Common myeloid progenitor, CD34-positive (primary cell): ENCODE measurements at regions not wholly inside any gene's neighbourhood (a gene's known extent, or its start where the extent isn't known, plus 50 kb on each side); places are given as distances from the start of the nearest gene placed in this dataset.

Experiments used
- CTCF ChIA-PET: fragments of 350-600 bp; sonication (Branson Sonifier 250); formaldehyde crosslinking; loops from one replicate; lab custom pipeline; 2021; ENCODE audit warnings: antibody characterized with exemption; lab: Charles Lee
- POLR2A ChIA-PET: fragments of 350-600 bp; sonication (Branson Sonifier 250); formaldehyde crosslinking; loops from one replicate; lab custom pipeline; 2021; ENCODE audit warnings: antibody characterized with exemption; lab: Charles Lee
- DNase-seq, 3 donors: peaks; one replicate each; pipeline versions ENCODE4 v3.0.0 to v3.0.0-alpha.2; 2013
- H3K27ac ChIP-seq, 2 experiments: 1 replicate in 1 of 2; 2 replicates in 1 of 2; pipeline ENCODE4 v1.7.0; 2013; ENCODE audit warnings: inconsistent platforms in 2 of 2, low read length in 2 of 2, mild to moderate bottlenecking in 2 of 2, low read depth in 1 of 2, moderate library complexity in 1 of 2; ENCODE audit not compliant: severe bottlenecking in 2 of 2, insufficient read depth in 1 of 2, poor library complexity in 1 of 2
- H3K27me3 ChIP-seq, 5 experiments: replicated peaks in 2 of 5; 1 replicate in 3 of 5; 2 replicates in 2 of 5; pipeline versions ENCODE4 v1.6.1 to v1.7.0; 2013; ENCODE audit warnings: low read length in 4 of 5, mild to moderate bottlenecking in 2 of 5, moderate library complexity in 2 of 5, inconsistent platforms in 1 of 5; ENCODE audit not compliant: insufficient read depth in 5 of 5, control insufficient read depth in 4 of 5
- H3K36me3 ChIP-seq, 4 experiments: 1 replicate in 2 of 4; 2 replicates in 2 of 4; pipeline versions ENCODE4 v1.6.1 to v1.7.0; 2013; ENCODE audit warnings: low read length in 3 of 4, control low read depth in 1 of 4, mild to moderate bottlenecking in 1 of 4; ENCODE audit not compliant: control insufficient read depth in 4 of 4, insufficient read depth in 4 of 4
- H3K4me1 ChIP-seq, 4 experiments: 1 replicate in 3 of 4; 2 replicates in 1 of 4; pipeline versions ENCODE4 v1.6.1 to v1.7.1; 2013; ENCODE audit warnings: low read length in 3 of 4, mild to moderate bottlenecking in 3 of 4, control low read depth in 1 of 4, inconsistent platforms in 1 of 4, moderate library complexity in 1 of 4; ENCODE audit not compliant: control insufficient read depth in 4 of 4, insufficient read depth in 4 of 4; ENCODE audit errors: control extremely low read depth in 1 of 4
- H3K4me3 ChIP-seq, 7 experiments: 1 replicate in 4 of 7; 2 replicates in 3 of 7; pipeline versions ENCODE4 v1.5.1 to v1.7.0; 2013; ENCODE audit warnings: mild to moderate bottlenecking in 7 of 7, low read length in 6 of 7, moderate library complexity in 6 of 7, inconsistent platforms in 2 of 7, low read depth in 2 of 7, control low read depth in 1 of 7; ENCODE audit not compliant: insufficient read depth in 4 of 7, control insufficient read depth in 1 of 7; ENCODE audit errors: extremely low read depth in 1 of 7
- H3K9me3 ChIP-seq, 5 experiments: 1 replicate in 4 of 5; 2 replicates in 1 of 5; pipeline versions ENCODE4 v1.6.1 to v1.7.1; 2013; ENCODE audit warnings: low read length in 4 of 5, mild to moderate bottlenecking in 2 of 5, inconsistent platforms in 1 of 5, low read depth in 1 of 5, moderate library complexity in 1 of 5; ENCODE audit not compliant: control insufficient read depth in 4 of 5, insufficient read depth in 2 of 5; ENCODE audit errors: control extremely low read depth in 1 of 5
- WGBS: methylation state at CpG from one replicate; pipeline ENCODE4 v1.1.5; 2013; ENCODE audit not compliant: insufficient coverage; 5-methylcytosine and 5-hydroxymethylcytosine counted together

GRCh38 chr21:19864476-19864875 lies 1133.7 kb upstream of the NCAM2 start:
- CTCF ChIA-PET = no interaction called here
- Histone ChIP-seq H3K4me1 (no peaks in the 10 kb centered on the region), H3K27ac (no peak overlapping the region), H3K27me3 (no peaks in the 10 kb centered on the region), H3K36me3 (no peaks in the 10 kb centered on the region), H3K9me3 (no peaks in the 10 kb centered on the region), H3K4me3 (no peak overlapping the region)
- DNase-seq = no peak
- 100% methylated on average over 1 of the region's 2 CpGs for WGBS
- POLR2A ChIA-PET = no interaction called here

- CTCF ChIA-PET = no interaction called here
- no peaks in the 10 kb centered on the region for H3K36me3 ChIP-seq
- no peak overlapping the region for H3K4me3 ChIP-seq
- no CpG with 5 or more reads among the region's 2 CpGs for WGBS
- H3K9me3 ChIP-seq = no peaks in the 10 kb centered on the region
- POLR2A ChIA-PET = no interaction called here
- H3K27ac ChIP-seq = no peak overlapping the region
- no peaks in the 10 kb centered on the region for H3K4me1 ChIP-seq
- H3K27me3 ChIP-seq = no peaks in the 10 kb centered on the region
- DNase-seq = no peak
Measured at GRCh38 chr21:19870682-19871081, 1127.5 kb upstream of the NCAM2 start.

- ChIA-PET POLR2A (no interaction called here), CTCF (no interaction called here)
- no peak for DNase-seq
- H3K27ac ChIP-seq = no peak overlapping the region
- H3K4me3 ChIP-seq = no peak overlapping the region
- no peaks in the 10 kb centered on the region for H3K36me3 ChIP-seq
- H3K27me3 ChIP-seq = no peaks in the 10 kb centered on the region
- WGBS = no CpG with 5 or more reads among the region's 2 CpGs
- H3K4me1 ChIP-seq = no peaks in the 10 kb centered on the region
- no peaks in the 10 kb centered on the region for H3K9me3 ChIP-seq
Measured at GRCh38 chr21:19874521-19874920, 1123.7 kb upstream of the NCAM2 start.

GRCh38 chr21:19878133-19878532 lies 1120.1 kb upstream of the NCAM2 start:
- H3K27me3 ChIP-seq = no peaks in the 10 kb centered on the region
- WGBS = no CpG with 5 or more reads among the region's 3 CpGs
- no peaks in the 10 kb centered on the region for H3K9me3 ChIP-seq
- no peak overlapping the region for H3K4me3 ChIP-seq
- no peaks in the 10 kb centered on the region for H3K4me1 ChIP-seq
- DNase-seq = no peak
- ChIA-PET CTCF (no interaction called here), POLR2A (no interaction called here)
- no peaks in the 10 kb centered on the region for H3K36me3 ChIP-seq
- H3K27ac ChIP-seq = no peak overlapping the region

- 93% methylated on average over 10 of the region's 11 CpGs for WGBS
- peaks cover 0 to 6% (median 4%) of the 10 kb centered on the region in 5 experiments for H3K9me3 ChIP-seq
- H3K4me3 ChIP-seq = no peak overlapping the region
- no peaks in the 10 kb centered on the region for H3K4me1 ChIP-seq
- POLR2A ChIA-PET = no interaction called here
- CTCF ChIA-PET = no interaction called here
- no peaks in the 10 kb centered on the region for H3K36me3 ChIP-seq
- H3K27ac ChIP-seq = no peak overlapping the region
- no peaks in the 10 kb centered on the region for H3K27me3 ChIP-seq
- no peak for DNase-seq
Measured at GRCh38 chr21:19899645-19900044, 1098.6 kb upstream of the NCAM2 start.

- H3K4me3 ChIP-seq = no peak overlapping the region
- ChIA-PET POLR2A (no interaction called here), CTCF (no interaction called here)
- DNase-seq = no peak
- H3K4me1 ChIP-seq = no peaks in the 10 kb centered on the region
- 98% methylated on average over 8 of the region's 10 CpGs for WGBS
- no peaks in the 10 kb centered on the region for H3K27me3 ChIP-seq
- H3K27ac ChIP-seq = no peak overlapping the region
- H3K9me3 ChIP-seq = peaks cover 0 to 6% (median 4%) of the 10 kb centered on the region in 5 experiments
- H3K36me3 ChIP-seq = no peaks in the 10 kb centered on the region
Measured at GRCh38 chr21:19900149-19900548, 1098.1 kb upstream of the NCAM2 start.

- Histone ChIP-seq H3K36me3 (no peaks in the 10 kb centered on the region), H3K9me3 (no peaks in the 10 kb centered on the region), H3K4me3 (no peak overlapping the region), H3K27me3 (peaks cover 0 to 2% (median 0%) of the 10 kb centered on the region in 5 experiments), H3K27ac (no peak overlapping the region), H3K4me1 (peaks cover 0 to 13% (median 4%) of the 10 kb centered on the region in 4 experiments)
- POLR2A ChIA-PET = no interaction called here
- peak; percentile 23 to 69 (median 68) for DNase-seq
- CTCF ChIA-PET = no interaction called here
- no CpG with 5 or more reads among the region's 1 CpG for WGBS
Measured at GRCh38 chr21:19908390-19908789, 1089.8 kb upstream of the NCAM2 start.
